ENCODE measurements at regions not wholly inside any gene's neighbourhood (a gene's known extent, or its start where the extent isn't known, plus 50 kb on each side); places are given as distances from the start of the nearest gene placed in this dataset.

DNA sequence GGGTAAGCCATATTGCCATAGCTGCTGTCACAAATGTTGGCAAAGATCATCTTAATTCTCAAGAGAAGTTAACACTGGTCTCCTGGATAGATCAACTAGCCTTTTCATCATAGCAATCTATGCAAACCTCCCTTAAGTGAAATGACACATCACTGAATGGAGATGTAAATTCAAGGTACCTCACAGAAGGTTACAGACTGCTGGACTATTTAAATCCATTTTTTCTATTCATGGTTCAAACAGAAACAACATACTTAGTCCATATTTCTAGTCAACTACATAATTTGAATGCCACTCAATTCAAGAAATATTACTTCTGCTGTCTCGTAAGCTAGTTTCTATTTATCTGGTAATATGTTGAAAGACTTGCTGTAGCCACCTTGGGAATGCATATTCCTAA lies 748.3 kb downstream of the C12orf50 start:
- TF ChIP-seq, protein P1, sequence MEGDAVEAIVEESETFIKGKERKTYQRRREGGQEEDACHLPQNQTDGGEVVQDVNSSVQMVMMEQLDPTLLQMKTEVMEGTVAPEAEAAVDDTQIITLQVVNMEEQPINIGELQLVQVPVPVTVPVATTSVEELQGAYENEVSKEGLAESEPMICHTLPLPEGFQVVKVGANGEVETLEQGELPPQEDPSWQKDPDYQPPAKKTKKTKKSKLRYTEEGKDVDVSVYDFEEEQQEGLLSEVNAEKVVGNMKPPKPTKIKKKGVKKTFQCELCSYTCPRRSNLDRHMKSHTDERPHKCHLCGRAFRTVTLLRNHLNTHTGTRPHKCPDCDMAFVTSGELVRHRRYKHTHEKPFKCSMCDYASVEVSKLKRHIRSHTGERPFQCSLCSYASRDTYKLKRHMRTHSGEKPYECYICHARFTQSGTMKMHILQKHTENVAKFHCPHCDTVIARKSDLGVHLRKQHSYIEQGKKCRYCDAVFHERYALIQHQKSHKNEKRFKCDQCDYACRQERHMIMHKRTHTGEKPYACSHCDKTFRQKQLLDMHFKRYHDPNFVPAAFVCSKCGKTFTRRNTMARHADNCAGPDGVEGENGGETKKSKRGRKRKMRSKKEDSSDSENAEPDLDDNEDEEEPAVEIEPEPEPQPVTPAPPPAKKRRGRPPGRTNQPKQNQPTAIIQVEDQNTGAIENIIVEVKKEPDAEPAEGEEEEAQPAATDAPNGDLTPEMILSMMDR (IDR thresholded peaks at IDR 0.05; ENCODE audit: insufficient read depth, low read depth, low read length): no peak
- no peak for TF ChIP-seq EZH2 (IDR thresholded peaks at IDR 0.05; ENCODE audit: insufficient read depth, low read length)

Data from astrocyte (in vitro differentiated cells and primary cell).